ENCODE measurements at regions not wholly inside any gene's neighbourhood (a gene's known extent, or its start where the extent isn't known, plus 50 kb on each side); places are given as distances from the start of the nearest gene placed in this dataset.

GRCh38 chr11:109307366-109307765 lies 114.6 kb upstream of the C11orf87 start:
- no peak for DNase-seq (ENCODE audit: low read depth in 2 of 2)
- TF ChIP-seq CTCF (IDR thresholded peaks at IDR 0.05; ENCODE audit: low read depth, low read length): no peak
- no peak overlapping the region for H3K4me3 ChIP-seq (replicated peaks in 1 of 2; ENCODE audit: low read depth in 2 of 2, low read length in 2 of 2)

GRCh38 chr11:109308551-109308950 lies 113.4 kb upstream of the C11orf87 start:
- H3K4me3 ChIP-seq (replicated peaks in 1 of 2; ENCODE audit: low read depth in 2 of 2, low read length in 2 of 2): no peak overlapping the region
- no peak for TF ChIP-seq CTCF (IDR thresholded peaks at IDR 0.05; ENCODE audit: low read depth, low read length)
- no peak for DNase-seq (ENCODE audit: low read depth in 2 of 2)

- no peak overlapping the region for H3K4me3 ChIP-seq (replicated peaks in 1 of 2; ENCODE audit: low read depth in 2 of 2, low read length in 2 of 2)
- peak; percentile 27 to 59 for DNase-seq (ENCODE audit: low read depth in 2 of 2)
- no peak for TF ChIP-seq CTCF (IDR thresholded peaks at IDR 0.05; ENCODE audit: low read depth, low read length)
These were observed 112.8 kb upstream of the C11orf87 start for GRCh38 chr11:109309153-109309552.

- no peak for DNase-seq (ENCODE audit: low read depth in 2 of 2)
- TF ChIP-seq CTCF (IDR thresholded peaks at IDR 0.05; ENCODE audit: low read depth, low read length): no peak
These were observed 104.3 kb upstream of the C11orf87 start for GRCh38 chr11:109317726-109318125.

GRCh38 chr11:109320595-109320994 lies 101.4 kb upstream of the C11orf87 start:
- DNase-seq (ENCODE audit: low read depth in 2 of 2): peak; percentile 48 to 59
- no peak for TF ChIP-seq CTCF (IDR thresholded peaks at IDR 0.05; ENCODE audit: low read depth, low read length)

More at GRCh38 chr11:109317726-109318125, 104.3 kb upstream of the C11orf87 start:
- H3K4me3 ChIP-seq (replicated peaks in 1 of 2; ENCODE audit: low read depth in 2 of 2, low read length in 2 of 2): no peak overlapping the region

GRCh38 chr11:109326781-109327180 lies 95.2 kb upstream of the C11orf87 start:
- no peak for DNase-seq (ENCODE audit: low read depth in 2 of 2)

More at GRCh38 chr11:109320595-109320994, 101.4 kb upstream of the C11orf87 start:
- H3K4me3 ChIP-seq (replicated peaks in 1 of 2; ENCODE audit: low read depth in 2 of 2, low read length in 2 of 2): no peak overlapping the region

More at GRCh38 chr11:109326781-109327180, 95.2 kb upstream of the C11orf87 start:
- TF ChIP-seq CTCF (IDR thresholded peaks at IDR 0.05; ENCODE audit: low read depth, low read length): no peak
- no peak overlapping the region for H3K4me3 ChIP-seq (replicated peaks in 1 of 2; ENCODE audit: low read depth in 2 of 2, low read length in 2 of 2)

Data from cardiac fibroblast (primary cell).